ENCODE measurements at regions not wholly inside any gene's neighbourhood (a gene's known extent, or its start where the extent isn't known, plus 50 kb on each side); places are given as distances from the start of the nearest gene placed in this dataset.

- Histone ChIP-seq H3K4me1 (ENCODE audit: insufficient read depth, poor library complexity, severe bottlenecking) (no peaks in the 10 kb centered on the region), H3K36me3 (ENCODE audit: low read depth) (no peaks in the 10 kb centered on the region), H3K4me3 (ENCODE audit: severe bottlenecking) (no peak overlapping the region), H3K27ac (ENCODE audit: poor library complexity, severe bottlenecking) (no peak overlapping the region), H3K27me3 (ENCODE audit: insufficient read depth, poor library complexity, severe bottlenecking) (no peaks in the 10 kb centered on the region), H3K9me3 (ENCODE audit: severe bottlenecking) (no peaks in the 10 kb centered on the region)
- ATAC-seq (ENCODE audit: low read depth) (no peak), DNase-seq (ENCODE audit: low spot score) (no peak)
- TF ChIP-seq, protein P1, sequence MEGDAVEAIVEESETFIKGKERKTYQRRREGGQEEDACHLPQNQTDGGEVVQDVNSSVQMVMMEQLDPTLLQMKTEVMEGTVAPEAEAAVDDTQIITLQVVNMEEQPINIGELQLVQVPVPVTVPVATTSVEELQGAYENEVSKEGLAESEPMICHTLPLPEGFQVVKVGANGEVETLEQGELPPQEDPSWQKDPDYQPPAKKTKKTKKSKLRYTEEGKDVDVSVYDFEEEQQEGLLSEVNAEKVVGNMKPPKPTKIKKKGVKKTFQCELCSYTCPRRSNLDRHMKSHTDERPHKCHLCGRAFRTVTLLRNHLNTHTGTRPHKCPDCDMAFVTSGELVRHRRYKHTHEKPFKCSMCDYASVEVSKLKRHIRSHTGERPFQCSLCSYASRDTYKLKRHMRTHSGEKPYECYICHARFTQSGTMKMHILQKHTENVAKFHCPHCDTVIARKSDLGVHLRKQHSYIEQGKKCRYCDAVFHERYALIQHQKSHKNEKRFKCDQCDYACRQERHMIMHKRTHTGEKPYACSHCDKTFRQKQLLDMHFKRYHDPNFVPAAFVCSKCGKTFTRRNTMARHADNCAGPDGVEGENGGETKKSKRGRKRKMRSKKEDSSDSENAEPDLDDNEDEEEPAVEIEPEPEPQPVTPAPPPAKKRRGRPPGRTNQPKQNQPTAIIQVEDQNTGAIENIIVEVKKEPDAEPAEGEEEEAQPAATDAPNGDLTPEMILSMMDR (IDR thresholded peaks at IDR 0.05; ENCODE audit: poor library complexity, severe bottlenecking) = no peak
Measured at GRCh38 chr10:9508606-9509005, 1454.1 kb downstream of the GATA3 start.

GRCh38 chr10:9510626-9511025 lies 1456.1 kb downstream of the GATA3 start:
- Histone ChIP-seq H3K27ac (ENCODE audit: poor library complexity, severe bottlenecking) (no peak overlapping the region), H3K4me3 (ENCODE audit: severe bottlenecking) (no peak overlapping the region), H3K9me3 (ENCODE audit: severe bottlenecking) (no peaks in the 10 kb centered on the region), H3K36me3 (ENCODE audit: low read depth) (no peaks in the 10 kb centered on the region), H3K27me3 (ENCODE audit: insufficient read depth, poor library complexity, severe bottlenecking) (no peaks in the 10 kb centered on the region), H3K4me1 (ENCODE audit: insufficient read depth, poor library complexity, severe bottlenecking) (no peaks in the 10 kb centered on the region)
- DNase-seq (ENCODE audit: low spot score) (no peak), ATAC-seq (ENCODE audit: low read depth) (no peak)
- TF ChIP-seq, protein P1 (IDR thresholded peaks at IDR 0.05; ENCODE audit: poor library complexity, severe bottlenecking) = no peak

GRCh38 chr10:9515922-9516321 lies 1461.4 kb downstream of the GATA3 start:
- DNase-seq (ENCODE audit: low spot score) (no peak), ATAC-seq (ENCODE audit: low read depth) (no peak)
- H3K27me3 ChIP-seq (ENCODE audit: insufficient read depth, poor library complexity, severe bottlenecking) = no peaks in the 10 kb centered on the region
- TF ChIP-seq, protein P1 (IDR thresholded peaks at IDR 0.05; ENCODE audit: poor library complexity, severe bottlenecking) = no peak
- no peaks in the 10 kb centered on the region for H3K9me3 ChIP-seq (ENCODE audit: severe bottlenecking)
- no peaks in the 10 kb centered on the region for H3K36me3 ChIP-seq (ENCODE audit: low read depth)
- no peaks in the 10 kb centered on the region for H3K4me1 ChIP-seq (ENCODE audit: insufficient read depth, poor library complexity, severe bottlenecking)
- no peak overlapping the region for H3K4me3 ChIP-seq (ENCODE audit: severe bottlenecking)
- no peak overlapping the region for H3K27ac ChIP-seq (ENCODE audit: poor library complexity, severe bottlenecking)

GRCh38 chr10:9535744-9536143 lies 1481.3 kb downstream of the GATA3 start:
- no peak for ATAC-seq (ENCODE audit: low read depth)
- H3K9me3 ChIP-seq (ENCODE audit: severe bottlenecking) = no peaks in the 10 kb centered on the region
- no peak overlapping the region for H3K27ac ChIP-seq (ENCODE audit: poor library complexity, severe bottlenecking)

DNA sequence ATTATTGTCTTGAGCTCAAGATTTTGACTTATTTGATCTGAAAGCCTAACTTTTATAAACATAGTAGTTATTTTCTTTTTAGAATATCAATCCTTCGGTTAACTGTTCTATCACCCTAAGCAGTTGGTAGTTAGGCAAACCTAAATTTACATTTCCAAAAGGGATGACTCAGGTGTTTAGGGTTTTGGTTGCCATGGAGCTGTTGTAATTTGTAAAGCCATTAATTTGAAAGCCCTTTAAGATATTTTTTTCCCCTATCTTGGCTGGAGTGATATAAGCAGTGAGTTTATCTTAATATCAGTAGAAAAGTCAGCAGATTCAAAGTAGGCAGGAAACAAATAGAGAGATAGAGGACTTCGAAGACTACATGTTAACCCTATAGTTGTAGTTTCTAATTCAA lies 1472.6 kb upstream of the CELF2 start:
- H3K9me3 ChIP-seq (ENCODE audit: severe bottlenecking) = no peaks in the 10 kb centered on the region
- peaks cover 9% of the 10 kb centered on the region for H3K27me3 ChIP-seq (ENCODE audit: insufficient read depth, poor library complexity, severe bottlenecking)
- H3K36me3 ChIP-seq (ENCODE audit: low read depth) = no peaks in the 10 kb centered on the region
- no peak for DNase-seq (ENCODE audit: low spot score)
- H3K27ac ChIP-seq (ENCODE audit: poor library complexity, severe bottlenecking) = no peak overlapping the region
- no peak for ATAC-seq (ENCODE audit: low read depth)
- TF ChIP-seq, protein P1 (IDR thresholded peaks at IDR 0.05; ENCODE audit: poor library complexity, severe bottlenecking) = no peak
- no peak overlapping the region for H3K4me3 ChIP-seq (ENCODE audit: severe bottlenecking)
- no peaks in the 10 kb centered on the region for H3K4me1 ChIP-seq (ENCODE audit: insufficient read depth, poor library complexity, severe bottlenecking)

More at GRCh38 chr10:9535744-9536143, 1481.3 kb downstream of the GATA3 start:
- Histone ChIP-seq H3K4me1 (ENCODE audit: insufficient read depth, poor library complexity, severe bottlenecking) (no peaks in the 10 kb centered on the region), H3K4me3 (ENCODE audit: severe bottlenecking) (no peak overlapping the region), H3K27me3 (ENCODE audit: insufficient read depth, poor library complexity, severe bottlenecking) (no peaks in the 10 kb centered on the region), H3K36me3 (ENCODE audit: low read depth) (no peaks in the 10 kb centered on the region)
- TF ChIP-seq, protein P1 (IDR thresholded peaks at IDR 0.05; ENCODE audit: poor library complexity, severe bottlenecking) = no peak
- no peak for DNase-seq (ENCODE audit: low spot score)

All from RWPE2 (cell line).